H9 (cell line): ENCODE measurements at regions not wholly inside any gene's neighbourhood (a gene's known extent, or its start where the extent isn't known, plus 50 kb on each side); places are given as distances from the start of the nearest gene placed in this dataset.

Experiments used
- DNase-seq: peaks from one replicate; pipeline ENCODE4 v3.0.0-alpha.2; 2017
- H2AFZ ChIP-seq: one replicate; pipeline ENCODE4 v1.6.1; 2013; ENCODE audit warnings: mild to moderate bottlenecking, low read length, control low read depth, moderate library complexity
- H2AK5ac ChIP-seq: 2 replicates; pipeline ENCODE4 v1.6.1; 2013; ENCODE audit warnings: low read length, control low read depth, mixed read lengths; ENCODE audit not compliant: insufficient read length
- H2BK120ac ChIP-seq: one replicate; pipeline ENCODE4 v1.6.1; 2013; ENCODE audit warnings: low read depth, mild to moderate bottlenecking, low read length, control low read depth, inconsistent platforms; ENCODE audit not compliant: poor library complexity, severe bottlenecking
- H2BK12ac ChIP-seq: 2 replicates; pipeline ENCODE4 v1.6.1; 2013; ENCODE audit warnings: low read length, control low read depth, mixed read lengths, low read depth; ENCODE audit not compliant: insufficient read length
- H2BK15ac ChIP-seq: 2 replicates; pipeline ENCODE4 v1.6.1; 2013; ENCODE audit warnings: low read depth, low read length, control low read depth
- H2BK20ac ChIP-seq: one replicate; pipeline ENCODE4 v1.6.1; 2013; ENCODE audit warnings: low read depth, mild to moderate bottlenecking, low read length, control low read depth, inconsistent platforms; ENCODE audit not compliant: poor library complexity, severe bottlenecking
- H2BK5ac ChIP-seq: 2 replicates; pipeline ENCODE4 v1.6.1; 2013; ENCODE audit warnings: low read length, control low read depth, mixed read lengths; ENCODE audit not compliant: insufficient read length
- H3K14ac ChIP-seq: 2 replicates; pipeline ENCODE4 v1.6.1; 2013; ENCODE audit warnings: low read length, control low read depth; ENCODE audit not compliant: insufficient read depth
- H3K18ac ChIP-seq: 2 replicates; pipeline ENCODE4 v1.6.1; 2013; ENCODE audit warnings: low read depth, mild to moderate bottlenecking, mixed read lengths, low read length, control low read depth; ENCODE audit not compliant: insufficient read length
- H3K23ac ChIP-seq: 2 replicates; pipeline ENCODE4 v1.6.1; 2013; ENCODE audit warnings: low read length, control low read depth, mixed read lengths, low read depth; ENCODE audit not compliant: insufficient read length
- H3K23me2 ChIP-seq: 2 replicates; pipeline ENCODE4 v1.6.1; 2013; ENCODE audit warnings: low read depth, mild to moderate bottlenecking, mixed read lengths, low read length, control low read depth; ENCODE audit not compliant: insufficient read length, poor library complexity, severe bottlenecking
- H3K27ac ChIP-seq: 2 replicates; pipeline ENCODE4 v1.5.1; 2013; ENCODE audit warnings: low read length, control low read depth, mixed read lengths, low read depth; ENCODE audit not compliant: insufficient read length
- H3K27me3 ChIP-seq: 2 replicates; pipeline ENCODE4 v1.6.1; 2013; ENCODE audit warnings: low read length, control low read depth, inconsistent platforms; ENCODE audit not compliant: insufficient read depth
- H3K4ac ChIP-seq: 2 replicates; pipeline ENCODE4 v1.6.1; 2013; ENCODE audit warnings: low read depth, mild to moderate bottlenecking, control low read depth, inconsistent platforms, low read length, moderate library complexity
- H3K4me1 ChIP-seq: 2 replicates; pipeline ENCODE4 v1.6.1; 2013; ENCODE audit warnings: low read length, control low read depth, inconsistent platforms; ENCODE audit not compliant: insufficient read depth
- H3K4me2 ChIP-seq: 2 replicates; pipeline ENCODE4 v1.6.1; 2013; ENCODE audit warnings: low read length, control low read depth, mixed read lengths; ENCODE audit not compliant: insufficient read length, insufficient read depth
- H3K56ac ChIP-seq: 2 replicates; pipeline ENCODE4 v1.6.1; 2013; ENCODE audit warnings: low read depth, mild to moderate bottlenecking, mixed read lengths, low read length, control low read depth; ENCODE audit not compliant: insufficient read length
- H3K79me1 ChIP-seq: 2 replicates; pipeline ENCODE4 v1.6.1; 2013; ENCODE audit warnings: low read depth, mild to moderate bottlenecking, moderate library complexity, low read length, control low read depth, inconsistent platforms; ENCODE audit not compliant: insufficient read depth, poor library complexity, severe bottlenecking
- H3K79me2 ChIP-seq: 2 replicates; pipeline ENCODE4 v1.6.1; 2013; ENCODE audit warnings: low read length, control low read depth, inconsistent platforms; ENCODE audit not compliant: insufficient read depth
- H3K9ac ChIP-seq: 2 replicates; pipeline ENCODE4 v1.6.1; 2013; ENCODE audit warnings: low read length, control low read depth, mixed read lengths; ENCODE audit not compliant: insufficient read length; ENCODE audit errors: extremely low read depth
- H3K9me3 ChIP-seq: one replicate; pipeline ENCODE4 v1.6.1; 2013; ENCODE audit warnings: low read depth, low read length, inconsistent platforms; ENCODE audit not compliant: control insufficient read depth
- H3T11ph ChIP-seq: one replicate; pipeline ENCODE4 v1.6.1; 2013; ENCODE audit warnings: mild to moderate bottlenecking, low read length, control low read depth, inconsistent platforms
- H4K20me1 ChIP-seq: one replicate; pipeline ENCODE4 v1.6.1; 2013; ENCODE audit not compliant: control insufficient read depth, insufficient read length, insufficient read depth
- H4K5ac ChIP-seq: 2 replicates; pipeline ENCODE4 v1.6.1; 2013; ENCODE audit warnings: low read depth, mild to moderate bottlenecking, mixed read lengths, low read length, control low read depth; ENCODE audit not compliant: insufficient read length
- H4K8ac ChIP-seq: replicated peaks from 2 replicates; pipeline ENCODE4 v1.6.1; 2013; ENCODE audit warnings: low read length, control low read depth, mixed read lengths, low read depth; ENCODE audit not compliant: insufficient read length
- H4K91ac ChIP-seq: 2 replicates; pipeline ENCODE4 v1.6.1; 2013; ENCODE audit warnings: low read depth, mild to moderate bottlenecking, moderate library complexity, mixed read lengths, low read length, control low read depth; ENCODE audit not compliant: insufficient read length
- H3K27ac Mint-ChIP-seq, 3 experiments: 2 replicates in 2 of 3; 3 replicates in 1 of 3; pipeline ENCODE4 v1.8.0; 2020 to 2021; ENCODE audit warnings: mixed read lengths in 3 of 3, mild to moderate bottlenecking in 1 of 3, moderate library complexity in 1 of 3
- H3K27me3 Mint-ChIP-seq: 2 replicates; pipeline ENCODE4 v1.8.0; 2021; ENCODE audit warnings: low read depth, mild to moderate bottlenecking, moderate library complexity, mixed read lengths
- H3K36me3 Mint-ChIP-seq, 3 experiments: 2 replicates in 2 of 3; 3 replicates in 1 of 3; pipeline ENCODE4 v1.8.0; 2020 to 2021; ENCODE audit warnings: low read depth in 3 of 3, mixed read lengths in 3 of 3; ENCODE audit not compliant: insufficient read depth in 1 of 3
- H3K4me1 Mint-ChIP-seq, 2 experiments: 2 replicates each; pipeline ENCODE4 v1.8.0; 2020; ENCODE audit warnings: mixed read lengths in 2 of 2
- H3K4me3 Mint-ChIP-seq, 2 experiments: 2 replicates in 1 of 2; 3 replicates in 1 of 2; pipeline ENCODE4 v1.8.0; 2020 to 2021; ENCODE audit warnings: mild to moderate bottlenecking in 2 of 2, mixed read lengths in 2 of 2, moderate library complexity in 1 of 2
- H3K9me3 Mint-ChIP-seq, 2 experiments: 2 replicates in 1 of 2; 3 replicates in 1 of 2; pipeline ENCODE4 v1.8.0; 2020; ENCODE audit warnings: mild to moderate bottlenecking in 2 of 2, mixed read lengths in 2 of 2, moderate library complexity in 1 of 2
- WGBS: extraction: QIAGEN DNeasy Blood & Tissue Kit; methylation state at CpG from one replicate; pipeline ENCODE4 v1.1.7; 2013; ENCODE audit warnings: missing lambda C conversion rate, low lambda C conversion rate, mixed read lengths; ENCODE audit not compliant: insufficient read length; ENCODE audit errors: extremely low coverage; 5-methylcytosine and 5-hydroxymethylcytosine counted together
- TF ChIP-seq, protein P1 (sequence below): fragments of 200-600 bp; sonication (generic); conservative IDR thresholded peaks from 3 replicates; pipeline ENCODE4 v1.8.0; 2021; ENCODE audit warnings: antibody characterized with exemption, mild to moderate bottlenecking

DNA sequence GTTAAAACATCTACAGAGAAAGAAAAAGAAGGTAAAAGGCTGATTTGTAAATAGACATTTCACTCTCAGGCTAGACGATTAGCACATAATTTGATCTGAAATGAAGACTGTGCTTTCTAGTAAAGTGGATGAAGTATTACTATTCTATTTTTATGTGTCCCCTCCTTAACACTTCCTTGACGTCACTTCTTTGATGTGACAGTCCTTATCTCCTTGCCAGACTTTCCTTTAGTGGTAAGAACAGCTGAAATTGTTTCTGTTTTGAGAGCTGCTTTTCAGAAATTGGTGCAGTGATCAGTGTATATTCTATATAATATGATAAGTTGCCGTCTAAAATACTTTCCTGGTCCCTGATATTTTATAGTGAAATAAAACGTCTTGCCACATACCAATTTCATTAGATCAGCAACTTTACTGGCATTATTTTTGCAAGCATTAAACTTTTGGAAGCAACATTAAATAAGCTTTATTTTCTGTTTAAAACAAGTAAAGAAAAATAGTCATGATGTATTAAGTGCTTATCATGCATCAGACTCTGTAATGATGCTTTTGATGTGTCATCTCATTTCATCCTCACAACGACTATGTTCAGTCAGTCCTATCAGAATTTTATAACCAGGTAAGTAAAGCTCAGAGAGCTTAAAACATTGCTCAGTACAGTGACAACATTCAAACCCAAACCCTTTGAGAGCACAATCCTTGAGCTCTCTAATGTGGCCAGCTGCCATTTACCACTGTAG lies 210.3 kb upstream of the PCDH9 start:
- H3K4me3 Mint-ChIP-seq, result no peak overlapping the region
- H3K56ac ChIP-seq, result no peak overlapping the region
- H3K27me3 ChIP-seq, result no peaks in the 10 kb centered on the region
- H2AK5ac ChIP-seq, result no peak overlapping the region
- no peak overlapping the region for H3K4ac ChIP-seq
- no peak overlapping the region for H3K4me2 ChIP-seq
- H3K4me1 Mint-ChIP-seq, result no peaks in the 10 kb centered on the region
- no peak overlapping the region for H3K14ac ChIP-seq
- no peak for DNase-seq
- H3T11ph ChIP-seq, result no peak overlapping the region
- no peak overlapping the region for H2BK15ac ChIP-seq
- no peak overlapping the region for H3K18ac ChIP-seq
- H3K36me3 Mint-ChIP-seq, result no peaks in the 10 kb centered on the region
- H4K5ac ChIP-seq, result no peak overlapping the region
- H3K79me2 ChIP-seq, result no peaks in the 10 kb centered on the region
- no peak overlapping the region for H2BK12ac ChIP-seq
- no peaks in the 10 kb centered on the region for H3K23me2 ChIP-seq
- H3K9ac ChIP-seq, result no peak overlapping the region
- no peaks in the 10 kb centered on the region for H3K27me3 Mint-ChIP-seq
- H3K9me3 ChIP-seq, result no peaks in the 10 kb centered on the region
- no peak overlapping the region for H3K23ac ChIP-seq
- no peak overlapping the region for H2BK20ac ChIP-seq
- WGBS, result no CpG with 5 or more reads among the region's 5 CpGs
- no peak overlapping the region for H4K8ac ChIP-seq
- no peak overlapping the region for H2AFZ ChIP-seq
- H3K27ac Mint-ChIP-seq, result no peak overlapping the region
- no peaks in the 10 kb centered on the region for H4K20me1 ChIP-seq
- TF ChIP-seq, protein P1, sequence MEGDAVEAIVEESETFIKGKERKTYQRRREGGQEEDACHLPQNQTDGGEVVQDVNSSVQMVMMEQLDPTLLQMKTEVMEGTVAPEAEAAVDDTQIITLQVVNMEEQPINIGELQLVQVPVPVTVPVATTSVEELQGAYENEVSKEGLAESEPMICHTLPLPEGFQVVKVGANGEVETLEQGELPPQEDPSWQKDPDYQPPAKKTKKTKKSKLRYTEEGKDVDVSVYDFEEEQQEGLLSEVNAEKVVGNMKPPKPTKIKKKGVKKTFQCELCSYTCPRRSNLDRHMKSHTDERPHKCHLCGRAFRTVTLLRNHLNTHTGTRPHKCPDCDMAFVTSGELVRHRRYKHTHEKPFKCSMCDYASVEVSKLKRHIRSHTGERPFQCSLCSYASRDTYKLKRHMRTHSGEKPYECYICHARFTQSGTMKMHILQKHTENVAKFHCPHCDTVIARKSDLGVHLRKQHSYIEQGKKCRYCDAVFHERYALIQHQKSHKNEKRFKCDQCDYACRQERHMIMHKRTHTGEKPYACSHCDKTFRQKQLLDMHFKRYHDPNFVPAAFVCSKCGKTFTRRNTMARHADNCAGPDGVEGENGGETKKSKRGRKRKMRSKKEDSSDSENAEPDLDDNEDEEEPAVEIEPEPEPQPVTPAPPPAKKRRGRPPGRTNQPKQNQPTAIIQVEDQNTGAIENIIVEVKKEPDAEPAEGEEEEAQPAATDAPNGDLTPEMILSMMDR, result no peak
- no peaks in the 10 kb centered on the region for H3K4me1 ChIP-seq
- no peak overlapping the region for H2BK120ac ChIP-seq
- H2BK5ac ChIP-seq, result no peak overlapping the region
- no peaks in the 10 kb centered on the region for H3K9me3 Mint-ChIP-seq
- H4K91ac ChIP-seq, result no peak overlapping the region
- H3K79me1 ChIP-seq, result no peaks in the 10 kb centered on the region
- H3K27ac ChIP-seq, result no peak overlapping the region
